Endothelial cell (in vitro differentiated cells): ENCODE measurements at regions not wholly inside any gene's neighbourhood (a gene's known extent, or its start where the extent isn't known, plus 50 kb on each side); places are given as distances from the start of the nearest gene placed in this dataset.

ENCODE experiments used
- DNase-seq: peaks from one replicate; pipeline ENCODE4 v3.0.0; 2021; ENCODE audit warnings: low spot score
- H3K27ac Mint-ChIP-seq: one replicate; pipeline ENCODE4 v1.8.0; 2021; ENCODE audit warnings: mixed read lengths, inconsistent platforms; ENCODE audit not compliant: unreplicated experiment
- H3K27me3 Mint-ChIP-seq: one replicate; pipeline ENCODE4 v1.8.0; 2021; ENCODE audit warnings: mild to moderate bottlenecking, moderate library complexity, mixed read lengths, inconsistent platforms; ENCODE audit not compliant: unreplicated experiment
- H3K36me3 Mint-ChIP-seq: one replicate; pipeline ENCODE4 v1.8.0; 2021; ENCODE audit warnings: mild to moderate bottlenecking, low read depth, mixed read lengths, inconsistent platforms; ENCODE audit not compliant: unreplicated experiment
- H3K4me1 Mint-ChIP-seq: one replicate; pipeline ENCODE4 v1.8.0; 2021; ENCODE audit warnings: mild to moderate bottlenecking, mixed read lengths, inconsistent platforms; ENCODE audit not compliant: unreplicated experiment
- H3K4me3 Mint-ChIP-seq: one replicate; pipeline ENCODE4 v1.8.0; 2021; ENCODE audit warnings: mild to moderate bottlenecking, mixed read lengths, inconsistent platforms; ENCODE audit not compliant: unreplicated experiment
- H3K9me3 Mint-ChIP-seq: one replicate; pipeline ENCODE4 v1.8.0; 2021; ENCODE audit warnings: mixed read lengths, inconsistent platforms; ENCODE audit not compliant: unreplicated experiment
- TF ChIP-seq, protein P1 (sequence below): fragments of 200-600 bp; sonication (generic); IDR thresholded peaks from one replicate; pipeline ENCODE4 v1.5.0; 2021; ENCODE audit warnings: antibody characterized with exemption; ENCODE audit not compliant: unreplicated experiment

DNA sequence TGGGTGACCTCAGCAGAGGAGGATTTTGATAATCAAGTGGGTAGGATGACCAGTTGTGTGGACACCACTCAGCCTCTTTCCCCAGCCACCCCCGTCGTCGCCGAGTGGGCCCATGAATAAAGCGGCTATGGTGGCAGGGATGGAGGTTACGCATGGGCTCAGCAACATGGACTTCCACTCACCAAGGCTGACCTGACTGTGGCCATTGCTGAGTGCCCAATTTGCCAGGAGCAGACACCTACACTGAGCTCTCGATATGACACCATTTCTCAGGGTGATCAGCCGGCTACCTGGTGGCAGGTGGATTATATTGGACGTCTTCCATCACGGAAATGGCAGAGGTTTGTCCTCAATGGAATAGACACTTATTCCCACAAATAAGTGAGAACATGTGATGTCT is 361.3 kb downstream of the KLHL4 start:
- no peak overlapping the region for H3K4me3 Mint-ChIP-seq
- H3K4me1 Mint-ChIP-seq = no peaks in the 10 kb centered on the region
- DNase-seq = no peak
- H3K9me3 Mint-ChIP-seq = no peaks in the 10 kb centered on the region
- H3K27me3 Mint-ChIP-seq = no peaks in the 10 kb centered on the region
- H3K27ac Mint-ChIP-seq = no peak overlapping the region
- TF ChIP-seq, protein P1, sequence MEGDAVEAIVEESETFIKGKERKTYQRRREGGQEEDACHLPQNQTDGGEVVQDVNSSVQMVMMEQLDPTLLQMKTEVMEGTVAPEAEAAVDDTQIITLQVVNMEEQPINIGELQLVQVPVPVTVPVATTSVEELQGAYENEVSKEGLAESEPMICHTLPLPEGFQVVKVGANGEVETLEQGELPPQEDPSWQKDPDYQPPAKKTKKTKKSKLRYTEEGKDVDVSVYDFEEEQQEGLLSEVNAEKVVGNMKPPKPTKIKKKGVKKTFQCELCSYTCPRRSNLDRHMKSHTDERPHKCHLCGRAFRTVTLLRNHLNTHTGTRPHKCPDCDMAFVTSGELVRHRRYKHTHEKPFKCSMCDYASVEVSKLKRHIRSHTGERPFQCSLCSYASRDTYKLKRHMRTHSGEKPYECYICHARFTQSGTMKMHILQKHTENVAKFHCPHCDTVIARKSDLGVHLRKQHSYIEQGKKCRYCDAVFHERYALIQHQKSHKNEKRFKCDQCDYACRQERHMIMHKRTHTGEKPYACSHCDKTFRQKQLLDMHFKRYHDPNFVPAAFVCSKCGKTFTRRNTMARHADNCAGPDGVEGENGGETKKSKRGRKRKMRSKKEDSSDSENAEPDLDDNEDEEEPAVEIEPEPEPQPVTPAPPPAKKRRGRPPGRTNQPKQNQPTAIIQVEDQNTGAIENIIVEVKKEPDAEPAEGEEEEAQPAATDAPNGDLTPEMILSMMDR = no peak
- no peaks in the 10 kb centered on the region for H3K36me3 Mint-ChIP-seq

DNA sequence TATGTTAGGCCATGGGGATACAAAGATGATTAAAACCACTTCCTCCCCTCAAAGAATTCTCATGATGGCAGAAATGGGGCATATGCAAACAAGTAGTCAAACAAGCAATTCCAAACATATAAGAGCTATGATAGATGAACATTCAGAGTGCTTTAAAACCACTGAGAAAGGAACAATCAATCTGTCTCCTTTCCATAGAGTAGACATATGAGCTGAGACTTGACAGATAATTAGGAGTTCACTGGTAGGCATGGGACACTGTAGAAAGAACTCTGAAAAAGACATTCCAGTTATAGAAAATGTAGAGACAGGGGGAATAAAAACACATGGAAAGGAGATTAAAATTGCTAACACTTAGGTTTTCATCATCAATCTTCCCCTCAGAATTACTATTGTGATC is 372.8 kb downstream of the KLHL4 start:
- Mint-ChIP-seq H3K9me3 (no peaks in the 10 kb centered on the region), H3K4me1 (no peaks in the 10 kb centered on the region), H3K4me3 (no peak overlapping the region), H3K27me3 (no peaks in the 10 kb centered on the region), H3K27ac (no peak overlapping the region), H3K36me3 (no peaks in the 10 kb centered on the region)
- DNase-seq = no peak
- TF ChIP-seq, protein P1 = no peak

DNA sequence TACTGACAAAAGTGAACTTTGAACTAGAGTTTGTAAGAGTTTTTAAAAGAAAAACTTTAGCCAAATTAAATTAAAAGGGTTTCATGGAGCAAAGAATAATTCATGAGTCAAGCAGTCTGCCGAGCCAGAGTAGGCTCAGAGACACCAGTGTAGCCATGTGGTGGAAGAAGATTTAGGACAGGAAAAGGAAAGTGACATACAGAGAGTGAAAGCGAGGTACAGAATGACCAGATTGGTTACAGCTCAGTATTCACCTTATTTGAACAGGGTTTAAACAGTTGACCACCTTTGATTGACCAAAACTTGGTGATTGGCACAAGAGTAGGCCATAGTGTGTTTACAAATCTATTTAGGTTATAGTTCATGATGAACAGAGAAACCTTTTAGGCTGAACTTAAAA is 377.8 kb downstream of the KLHL4 start:
- Mint-ChIP-seq H3K27me3 (no peaks in the 10 kb centered on the region), H3K4me3 (no peak overlapping the region), H3K36me3 (no peaks in the 10 kb centered on the region), H3K27ac (no peak overlapping the region), H3K4me1 (no peaks in the 10 kb centered on the region), H3K9me3 (no peaks in the 10 kb centered on the region)
- TF ChIP-seq, protein P1 = no peak
- no peak for DNase-seq

DNA sequence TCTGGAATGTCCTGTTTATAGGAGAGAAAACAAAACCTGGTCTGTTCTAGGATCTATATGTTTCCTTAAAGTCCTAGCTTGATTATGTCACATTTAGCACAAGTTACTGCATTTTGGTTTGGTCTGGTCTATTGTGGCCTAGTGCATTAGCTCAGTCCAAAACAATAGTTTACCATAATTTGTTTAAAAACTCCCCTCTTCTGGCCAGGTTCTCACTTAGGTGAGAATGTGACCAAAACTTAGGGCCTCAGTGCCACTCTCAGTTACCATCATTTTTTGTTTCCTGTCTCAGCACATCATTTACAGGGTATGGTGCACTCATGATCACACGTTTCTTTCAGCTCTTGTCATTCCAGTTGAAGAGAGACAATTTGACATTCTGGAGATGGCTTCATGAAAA is 378.5 kb downstream of the KLHL4 start:
- Mint-ChIP-seq H3K9me3 (no peaks in the 10 kb centered on the region), H3K4me1 (no peaks in the 10 kb centered on the region), H3K27me3 (no peaks in the 10 kb centered on the region), H3K27ac (no peak overlapping the region), H3K4me3 (no peak overlapping the region), H3K36me3 (no peaks in the 10 kb centered on the region)
- TF ChIP-seq, protein P1 = no peak
- DNase-seq = no peak

DNA sequence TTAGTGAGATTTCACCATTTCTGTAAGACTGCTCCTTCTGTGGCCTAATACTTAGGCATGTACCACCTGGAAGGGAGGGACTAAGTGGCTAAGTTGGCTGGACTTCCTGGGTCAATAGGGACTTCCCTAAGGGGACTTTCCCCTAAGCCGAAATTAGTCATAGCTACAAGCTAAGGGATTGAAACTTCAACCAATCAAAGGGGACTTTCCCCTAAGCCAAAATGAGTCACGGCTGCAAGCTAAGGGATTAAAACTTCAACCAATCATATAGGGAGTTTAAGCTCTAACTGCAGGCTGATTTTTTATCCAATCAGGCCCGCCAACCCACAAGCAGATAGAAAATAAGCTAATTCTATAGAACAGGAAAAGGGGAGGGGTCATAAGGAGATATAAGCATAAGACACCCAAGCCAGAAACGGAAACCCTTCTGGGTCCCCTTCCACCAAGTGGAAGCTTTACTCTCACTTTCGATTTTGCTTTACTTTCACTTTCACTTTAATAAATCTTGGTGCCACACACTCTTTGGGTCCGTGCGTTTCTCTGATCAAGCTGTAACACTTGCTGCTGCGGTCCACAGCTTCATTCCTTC is 382.8 kb downstream of the KLHL4 start:
- H3K27ac Mint-ChIP-seq = no peak overlapping the region
- no peaks in the 10 kb centered on the region for H3K4me1 Mint-ChIP-seq
- DNase-seq = no peak
- H3K9me3 Mint-ChIP-seq = no peaks in the 10 kb centered on the region
- H3K27me3 Mint-ChIP-seq = no peaks in the 10 kb centered on the region
- H3K36me3 Mint-ChIP-seq = no peaks in the 10 kb centered on the region
- H3K4me3 Mint-ChIP-seq = no peak overlapping the region
- TF ChIP-seq, protein P1 = no peak
